NT2/D1 (cell line): ENCODE measurements at regions not wholly inside any gene's neighbourhood (a gene's known extent, or its start where the extent isn't known, plus 50 kb on each side); places are given as distances from the start of the nearest gene placed in this dataset.

Experiments
- SUZ12 ChIP-seq: IDR thresholded peaks from 2 replicates; pipeline ENCODE4 v1.6.1; 2011; ENCODE audit not compliant: insufficient read length, insufficient read depth; ENCODE audit errors: extremely low read depth
- YY1 ChIP-seq: IDR thresholded peaks from 2 replicates; pipeline ENCODE4 v1.6.1; 2011; ENCODE audit not compliant: insufficient read length, insufficient read depth
- ZNF274 ChIP-seq: IDR thresholded peaks from 2 replicates; pipeline ENCODE4 v1.6.1; 2011; ENCODE audit warnings: mild to moderate bottlenecking, low read depth, low read length

DNA sequence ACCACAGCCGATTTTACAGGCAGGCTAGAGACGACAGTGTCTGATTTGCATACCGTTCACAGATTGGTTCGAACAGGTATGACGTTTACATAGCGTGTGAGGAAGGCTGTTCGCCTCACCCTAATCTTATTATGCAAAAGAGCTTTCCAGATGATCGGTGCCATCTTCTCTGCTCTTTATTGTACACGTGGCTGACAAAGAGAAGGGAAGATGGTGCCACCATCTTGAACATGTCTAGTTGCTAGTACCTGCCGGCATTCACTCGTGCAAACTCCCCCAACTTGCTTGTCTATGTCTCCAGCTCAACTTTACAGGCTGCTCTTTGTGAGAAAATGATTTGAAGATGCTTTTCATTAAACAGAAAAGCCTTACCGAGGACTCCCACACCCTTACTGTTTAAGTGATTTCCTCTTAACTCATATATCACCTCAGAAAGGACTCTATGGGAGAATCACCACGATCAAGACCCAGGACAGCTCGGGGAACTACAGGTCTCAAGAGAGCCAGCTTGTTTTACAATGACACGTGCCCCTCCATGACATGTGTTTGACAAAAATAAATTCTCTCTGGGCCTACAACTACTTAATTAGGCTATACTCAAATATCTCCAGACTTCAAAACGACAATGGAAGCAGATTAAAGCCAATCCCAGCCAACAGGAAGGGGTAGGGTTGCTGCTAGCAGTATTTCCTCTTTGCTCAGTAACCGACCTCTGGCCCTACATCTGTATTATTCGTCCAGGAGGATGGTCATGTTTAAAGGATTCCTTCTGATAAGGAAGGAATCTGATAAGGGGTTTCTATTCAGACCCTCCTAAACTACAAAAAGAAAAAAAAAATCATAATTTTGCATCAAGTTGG is 480.6 kb downstream of the TMEM114 start:
- no peak for TF ChIP-seq SUZ12
- TF ChIP-seq YY1: no peak
- TF ChIP-seq ZNF274: no peak
